ENCODE measurements at regions not wholly inside any gene's neighbourhood (a gene's known extent, or its start where the extent isn't known, plus 50 kb on each side); places are given as distances from the start of the nearest gene placed in this dataset.

GRCh38 chr13:24076109-24076508 lies 84.4 kb upstream of the SPATA13 start:
- no peak overlapping the region for H3K4me3 ChIP-seq (replicated peaks; ENCODE audit: low read depth, low read length)
- no peaks in the 10 kb centered on the region for H3K36me3 ChIP-seq (ENCODE audit: control insufficient read depth, insufficient read depth, low read length)
- DNase-seq (ENCODE audit: extremely low read depth, insufficient read length): no peak
- no peaks in the 10 kb centered on the region for H3K27me3 ChIP-seq (replicated peaks; ENCODE audit: control insufficient read depth, insufficient read depth, low read length)
- TF ChIP-seq, protein P1, sequence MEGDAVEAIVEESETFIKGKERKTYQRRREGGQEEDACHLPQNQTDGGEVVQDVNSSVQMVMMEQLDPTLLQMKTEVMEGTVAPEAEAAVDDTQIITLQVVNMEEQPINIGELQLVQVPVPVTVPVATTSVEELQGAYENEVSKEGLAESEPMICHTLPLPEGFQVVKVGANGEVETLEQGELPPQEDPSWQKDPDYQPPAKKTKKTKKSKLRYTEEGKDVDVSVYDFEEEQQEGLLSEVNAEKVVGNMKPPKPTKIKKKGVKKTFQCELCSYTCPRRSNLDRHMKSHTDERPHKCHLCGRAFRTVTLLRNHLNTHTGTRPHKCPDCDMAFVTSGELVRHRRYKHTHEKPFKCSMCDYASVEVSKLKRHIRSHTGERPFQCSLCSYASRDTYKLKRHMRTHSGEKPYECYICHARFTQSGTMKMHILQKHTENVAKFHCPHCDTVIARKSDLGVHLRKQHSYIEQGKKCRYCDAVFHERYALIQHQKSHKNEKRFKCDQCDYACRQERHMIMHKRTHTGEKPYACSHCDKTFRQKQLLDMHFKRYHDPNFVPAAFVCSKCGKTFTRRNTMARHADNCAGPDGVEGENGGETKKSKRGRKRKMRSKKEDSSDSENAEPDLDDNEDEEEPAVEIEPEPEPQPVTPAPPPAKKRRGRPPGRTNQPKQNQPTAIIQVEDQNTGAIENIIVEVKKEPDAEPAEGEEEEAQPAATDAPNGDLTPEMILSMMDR (IDR thresholded peaks at IDR 0.05; ENCODE audit: insufficient read depth, low read length, poor library complexity, severe bottlenecking): no peak

GRCh38 chr13:24076636-24077035 lies 83.9 kb upstream of the SPATA13 start:
- H3K4me3 ChIP-seq (replicated peaks; ENCODE audit: low read depth, low read length): no peak overlapping the region
- H3K36me3 ChIP-seq (ENCODE audit: control insufficient read depth, insufficient read depth, low read length): no peaks in the 10 kb centered on the region
- DNase-seq (ENCODE audit: extremely low read depth, insufficient read length): no peak
- H3K27me3 ChIP-seq (replicated peaks; ENCODE audit: control insufficient read depth, insufficient read depth, low read length): no peaks in the 10 kb centered on the region
- TF ChIP-seq, protein P1 (IDR thresholded peaks at IDR 0.05; ENCODE audit: insufficient read depth, low read length, poor library complexity, severe bottlenecking): no peak

GRCh38 chr13:24080134-24080533 lies 80.4 kb upstream of the SPATA13 start:
- no peaks in the 10 kb centered on the region; the same call in 1 of the 2 replicates for H3K27me3 ChIP-seq (replicated peaks; ENCODE audit: control insufficient read depth, insufficient read depth, low read length)
- no peak overlapping the region for H3K4me3 ChIP-seq (replicated peaks; ENCODE audit: low read depth, low read length)
- no peaks in the 10 kb centered on the region for H3K36me3 ChIP-seq (ENCODE audit: control insufficient read depth, insufficient read depth, low read length)
- TF ChIP-seq, protein P1 (IDR thresholded peaks at IDR 0.05; ENCODE audit: insufficient read depth, low read length, poor library complexity, severe bottlenecking): no peak
- DNase-seq (ENCODE audit: extremely low read depth, insufficient read length): no peak

DNA sequence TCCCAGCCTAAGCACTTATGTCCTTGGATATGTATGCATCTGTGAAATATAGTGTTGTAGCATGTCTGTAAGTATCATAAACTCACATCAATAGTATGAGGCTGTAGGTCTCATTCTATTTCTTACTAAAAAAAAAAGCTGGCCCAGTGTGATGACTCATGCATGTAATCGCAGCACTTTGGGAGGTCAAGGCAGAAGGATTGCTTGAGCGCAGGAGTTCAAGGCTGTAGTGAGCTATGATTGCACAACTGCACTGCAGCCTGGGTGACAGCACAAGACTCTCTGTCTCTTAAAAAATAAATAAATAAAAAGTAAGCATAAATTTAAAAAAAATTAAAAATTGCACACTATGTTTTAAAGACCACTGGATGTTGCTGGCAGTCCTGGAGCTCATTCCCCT lies 79.1 kb upstream of the SPATA13 start:
- no peak for DNase-seq (ENCODE audit: extremely low read depth, insufficient read length)

DNA sequence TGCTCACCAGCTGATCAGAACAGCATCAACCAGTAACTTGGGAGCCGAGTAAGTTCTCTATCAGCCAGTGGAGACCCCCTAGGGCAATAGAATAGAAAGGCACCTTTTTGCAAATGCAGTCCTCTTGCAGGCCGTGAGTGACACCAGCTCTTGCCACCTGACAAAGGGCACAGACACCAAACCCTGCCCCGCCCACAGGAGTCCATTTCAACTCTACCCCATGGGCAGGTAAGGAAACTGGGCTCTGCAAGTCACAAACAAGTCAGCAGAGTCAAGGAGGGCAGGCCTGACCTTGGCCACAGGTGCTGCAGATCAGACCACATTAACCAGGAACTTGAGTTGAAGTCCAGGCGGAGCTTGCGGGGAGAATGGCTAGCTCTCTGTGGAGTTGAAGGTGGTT lies 77.4 kb upstream of the SPATA13 start:
- TF ChIP-seq, protein P1 (IDR thresholded peaks at IDR 0.05; ENCODE audit: insufficient read depth, low read length, poor library complexity, severe bottlenecking): no peak
- DNase-seq (ENCODE audit: extremely low read depth, insufficient read length): no peak
- Histone ChIP-seq H3K27me3 (replicated peaks; ENCODE audit: control insufficient read depth, insufficient read depth, low read length) (peaks cover 2% of the 10 kb centered on the region), H3K36me3 (ENCODE audit: control insufficient read depth, insufficient read depth, low read length) (no peaks in the 10 kb centered on the region), H3K4me3 (replicated peaks; ENCODE audit: low read depth, low read length) (no peak overlapping the region)

More for the DNA sequence above, 79.1 kb upstream of the SPATA13 start:
- no peaks in the 10 kb centered on the region for H3K36me3 ChIP-seq (ENCODE audit: control insufficient read depth, insufficient read depth, low read length)
- H3K27me3 ChIP-seq (replicated peaks; ENCODE audit: control insufficient read depth, insufficient read depth, low read length): peaks cover under 1% of the 10 kb centered on the region
- no peak overlapping the region for H3K4me3 ChIP-seq (replicated peaks; ENCODE audit: low read depth, low read length)
- TF ChIP-seq, protein P1 (IDR thresholded peaks at IDR 0.05; ENCODE audit: insufficient read depth, low read length, poor library complexity, severe bottlenecking): no peak
